Anterior cingulate cortex (tissue), 58 donors: ENCODE measurements at regions not wholly inside any gene's neighbourhood (a gene's known extent, or its start where the extent isn't known, plus 50 kb on each side); places are given as distances from the start of the nearest gene placed in this dataset.
"Not testable (repeated sequence)": the region's sequence is repeated elsewhere in the genome, so short reads cannot be mapped to it uniquely, and the experiment has no call there.

ENCODE experiments used
- DNase-seq, 58 donors: peaks; one replicate each; lab custom pipeline; 2025; lab: John Stamatoyannopoulos, UW

DNA sequence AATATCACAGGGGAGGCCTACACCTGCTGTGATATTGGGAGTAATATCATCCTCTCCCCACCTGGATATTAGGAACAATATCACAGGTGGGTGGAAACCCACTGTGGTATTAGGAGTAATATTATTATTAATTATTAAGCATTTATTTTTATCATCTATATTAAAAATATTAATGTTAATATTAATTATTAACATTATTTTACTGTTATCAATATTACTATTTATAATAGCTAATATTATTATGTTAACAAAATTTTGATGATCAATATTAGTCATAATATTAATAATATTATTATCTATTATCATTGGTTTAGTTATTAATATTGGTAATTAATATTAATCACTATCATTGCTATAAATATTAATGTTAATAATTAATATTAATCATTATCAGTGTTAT is 161.1 kb upstream of the API5 start:
- no peak for DNase-seq

DNA sequence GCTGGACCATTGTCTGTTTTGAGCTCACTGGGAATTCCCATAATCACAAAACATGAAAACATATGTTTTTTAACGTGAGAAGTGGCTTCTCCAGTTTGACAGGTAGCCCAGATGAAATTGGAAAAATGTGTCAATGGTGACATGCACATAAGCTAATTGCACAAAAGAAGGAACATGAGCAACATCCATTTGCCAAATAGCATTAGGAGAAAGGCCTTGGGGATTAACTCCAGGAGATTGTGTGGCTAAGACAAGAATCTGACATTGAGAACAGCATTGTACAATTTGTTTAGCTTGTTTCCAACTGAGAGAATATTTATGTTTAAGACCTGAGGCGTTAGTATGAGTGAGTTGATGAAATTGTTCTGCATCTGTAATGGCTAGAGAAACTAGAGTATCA is 147.0 kb upstream of the API5 start:
- DNase-seq, result no peak

DNA sequence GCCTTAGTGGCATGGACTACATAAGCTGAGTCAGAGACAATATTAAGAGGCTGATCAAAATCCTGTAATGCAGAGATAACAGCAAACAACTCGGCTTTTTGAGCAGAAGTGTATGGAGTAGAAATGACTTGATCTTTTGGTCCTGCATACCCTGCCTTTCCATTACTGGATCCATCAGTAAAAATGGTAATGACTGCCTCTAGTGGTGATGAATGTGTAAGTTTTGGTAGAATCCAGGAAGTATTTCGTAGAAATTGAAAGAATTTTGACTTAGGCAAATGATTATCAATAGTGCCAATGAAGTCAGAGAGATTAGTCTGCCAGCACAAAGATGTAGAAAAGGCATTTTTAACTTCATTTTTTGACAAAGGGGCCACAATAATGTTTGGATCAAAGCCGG is 146.4 kb upstream of the API5 start:
- not testable (repeated sequence) for DNase-seq

DNA sequence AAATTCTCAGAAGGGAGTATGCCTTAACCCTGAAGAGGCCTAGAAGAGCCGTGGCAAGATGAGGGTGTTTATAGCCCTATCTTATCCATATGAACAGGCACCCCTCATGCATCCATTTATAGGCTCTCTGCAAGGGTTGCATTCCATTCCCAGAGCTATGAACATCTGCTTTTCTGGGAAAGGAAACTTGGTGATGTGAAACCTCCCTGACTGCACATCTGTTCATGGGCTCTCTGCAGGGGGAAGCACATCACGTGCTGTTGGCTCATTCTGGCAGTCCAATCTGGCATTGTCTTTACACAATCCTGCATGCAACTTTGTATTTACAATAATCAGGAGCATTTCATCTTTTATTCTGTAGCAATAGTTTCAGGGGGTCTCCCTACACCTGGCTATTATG is 143.6 kb upstream of the API5 start:
- not testable (repeated sequence) for DNase-seq

DNA sequence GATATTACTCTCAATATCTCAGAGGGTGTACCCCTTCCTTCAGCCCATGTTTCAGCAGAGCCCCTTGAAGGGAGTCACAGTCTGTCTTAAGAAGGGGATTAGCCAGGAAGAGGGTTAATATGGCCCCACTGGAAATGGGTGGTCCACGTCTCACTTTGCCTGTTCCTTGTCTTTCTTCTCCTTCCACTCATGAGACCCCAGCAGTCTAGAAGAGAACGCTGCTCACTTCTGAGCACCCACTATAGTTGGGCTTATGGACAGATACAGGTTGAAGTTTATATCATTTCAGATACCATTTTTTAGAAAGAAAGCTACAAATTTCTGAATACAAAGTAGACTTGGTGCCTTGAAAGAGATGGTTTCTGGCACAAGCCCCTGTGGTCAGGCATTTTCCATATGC is 139.3 kb upstream of the API5 start:
- no peak for DNase-seq

DNA sequence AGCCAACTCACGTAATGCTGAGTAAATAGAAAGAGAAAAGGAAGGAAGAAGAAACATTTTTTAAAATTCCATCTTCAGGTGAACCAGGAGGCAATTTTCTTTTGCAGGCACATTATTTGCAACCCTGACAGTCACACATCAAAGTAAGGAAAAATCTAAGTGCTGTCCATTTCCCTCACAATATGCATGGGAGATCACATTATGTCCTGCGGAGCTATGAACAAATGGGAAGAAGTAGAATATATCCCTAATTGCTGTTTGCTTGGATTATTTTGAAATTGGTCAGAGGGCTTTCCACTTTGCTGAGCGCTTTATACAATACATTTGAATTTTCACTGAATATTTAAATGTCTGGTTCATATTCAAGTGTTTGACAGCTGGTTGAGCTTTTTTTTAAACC is 133.8 kb upstream of the API5 start:
- DNase-seq, result no peak

DNA sequence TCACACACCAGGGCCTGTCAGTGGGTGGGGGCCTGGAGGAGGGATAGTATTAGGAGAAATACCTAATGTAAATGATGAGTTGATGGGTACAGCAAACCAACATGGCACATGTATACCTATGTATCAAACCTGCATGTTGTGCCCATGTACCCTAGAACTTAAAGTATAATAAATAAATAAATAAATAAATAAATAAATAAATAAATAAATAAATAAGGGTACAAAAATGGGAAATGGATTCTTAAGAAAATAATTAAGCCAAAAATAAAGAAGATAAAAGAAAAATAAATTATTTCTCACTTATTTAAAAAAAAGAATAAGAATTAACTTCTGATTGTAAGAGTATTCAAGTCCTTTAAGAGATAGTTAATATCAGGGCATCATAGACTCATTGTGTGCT is 117.3 kb upstream of the API5 start:
- not testable (repeated sequence) for DNase-seq

DNA sequence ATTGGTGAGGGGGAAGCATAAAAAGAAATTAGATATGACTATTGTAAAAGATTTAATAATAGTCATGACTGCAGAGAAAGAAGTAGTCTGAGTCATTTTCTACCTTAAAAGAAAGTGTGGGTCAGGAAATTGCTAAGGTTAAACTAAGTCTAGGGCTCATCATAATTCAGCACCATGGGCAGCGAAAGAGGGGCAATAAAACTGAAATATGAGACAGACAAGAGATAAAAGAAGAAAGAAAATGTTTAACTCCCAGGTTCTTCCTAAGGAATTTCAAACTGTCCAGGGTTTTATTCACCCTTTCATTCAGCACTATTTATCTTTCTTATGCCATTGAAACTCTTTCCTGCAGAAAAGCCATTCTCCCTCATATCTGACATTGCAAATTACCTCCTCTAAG is 114.4 kb upstream of the API5 start:
- DNase-seq, result no peak

DNA sequence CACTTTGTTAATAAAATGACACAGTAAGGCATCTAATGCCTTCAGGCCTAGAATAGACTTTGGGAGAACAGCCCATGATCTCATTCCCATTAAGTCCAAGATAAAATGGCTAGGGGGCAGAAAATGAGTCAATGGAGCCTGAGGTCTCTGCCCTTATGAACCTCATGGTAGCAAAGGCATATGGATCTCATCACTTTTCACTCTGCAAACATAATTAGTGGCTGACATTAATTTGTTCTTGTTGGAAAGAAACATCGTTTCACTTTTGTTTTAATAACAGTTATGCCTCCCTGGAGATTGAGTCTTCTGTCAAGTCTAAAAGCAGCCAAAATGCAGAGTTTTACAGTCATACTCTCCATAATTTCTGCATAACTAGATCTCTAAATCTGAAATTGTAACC is 111.8 kb upstream of the API5 start:
- no peak for DNase-seq

DNA sequence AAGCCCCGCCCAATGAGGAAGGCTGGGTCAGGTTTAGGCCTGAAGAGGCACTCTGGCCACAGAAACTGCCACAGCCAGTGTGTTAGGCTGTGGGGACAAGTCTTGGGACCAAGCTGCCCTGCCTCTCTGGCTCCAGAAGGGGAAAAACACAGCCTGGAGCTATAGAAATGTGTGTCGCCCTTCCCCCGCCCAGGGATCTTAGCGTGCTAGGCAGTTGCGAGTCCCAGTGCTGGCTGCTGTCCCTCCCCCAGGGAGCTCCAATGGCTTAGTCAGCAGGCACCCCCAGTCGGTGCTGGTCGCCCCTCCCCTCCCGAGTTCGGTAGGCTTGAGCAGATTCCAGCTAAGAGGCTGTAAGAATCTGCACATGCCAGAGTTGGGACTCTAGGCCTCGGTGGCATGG is 99.5 kb upstream of the API5 start:
- no peak for DNase-seq

DNA sequence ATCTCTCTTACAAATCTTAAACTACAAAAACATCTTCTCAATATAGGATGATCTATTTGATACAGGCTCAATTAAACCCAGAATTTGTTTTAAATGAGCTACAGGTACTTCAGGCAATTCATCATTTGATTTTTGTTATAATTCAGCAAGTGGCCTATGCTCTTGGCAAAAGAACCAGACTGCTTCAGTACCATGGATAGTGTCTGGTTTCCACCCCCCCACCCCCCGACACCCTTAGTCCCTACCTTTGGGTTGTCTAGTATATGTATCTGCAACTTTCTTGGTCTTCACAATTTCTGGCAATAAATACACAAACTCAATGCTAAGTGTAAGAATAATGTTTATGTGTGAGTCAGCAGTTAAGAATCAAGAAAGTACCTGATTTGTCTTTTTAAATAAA is 97.3 kb upstream of the API5 start:
- no peak for DNase-seq

DNA sequence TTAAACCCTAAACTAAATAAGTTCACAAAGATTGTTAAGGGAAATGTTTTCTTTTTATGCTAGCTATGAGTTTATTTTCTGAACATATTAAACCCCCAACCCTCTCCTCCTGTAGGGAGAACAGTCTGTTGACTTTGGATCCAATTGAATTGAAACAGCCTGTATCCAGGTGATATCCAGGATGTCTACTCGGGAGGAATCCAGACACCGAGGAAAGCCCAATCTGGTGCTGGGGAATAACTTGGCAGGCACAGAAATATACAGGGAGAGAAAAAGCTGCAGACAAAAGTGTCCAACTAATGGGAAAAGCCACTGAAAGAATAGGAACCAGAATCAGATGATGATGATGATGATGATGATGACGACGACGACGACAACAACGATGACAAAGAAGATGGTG is 93.9 kb upstream of the API5 start:
- no peak for DNase-seq

DNA sequence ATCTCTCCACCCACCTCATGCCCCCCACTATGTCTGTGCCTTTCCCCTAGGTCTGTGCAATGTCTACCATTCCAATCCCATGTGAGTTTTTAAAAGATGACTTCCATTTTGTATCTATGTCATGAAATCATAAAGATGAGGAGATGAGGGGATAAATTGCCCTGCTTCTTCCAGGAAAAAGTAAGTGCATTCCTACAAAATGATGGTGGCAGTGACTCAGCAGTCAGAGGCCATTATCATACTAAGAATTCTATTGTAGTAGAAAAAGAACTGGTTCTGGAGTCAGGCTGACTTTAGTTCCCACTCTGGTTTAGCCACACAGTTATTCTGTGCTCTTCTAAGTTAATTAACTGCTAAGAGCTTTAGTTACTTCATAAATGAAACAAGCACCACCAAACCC is 89.6 kb upstream of the API5 start:
- DNase-seq, result no peak

DNA sequence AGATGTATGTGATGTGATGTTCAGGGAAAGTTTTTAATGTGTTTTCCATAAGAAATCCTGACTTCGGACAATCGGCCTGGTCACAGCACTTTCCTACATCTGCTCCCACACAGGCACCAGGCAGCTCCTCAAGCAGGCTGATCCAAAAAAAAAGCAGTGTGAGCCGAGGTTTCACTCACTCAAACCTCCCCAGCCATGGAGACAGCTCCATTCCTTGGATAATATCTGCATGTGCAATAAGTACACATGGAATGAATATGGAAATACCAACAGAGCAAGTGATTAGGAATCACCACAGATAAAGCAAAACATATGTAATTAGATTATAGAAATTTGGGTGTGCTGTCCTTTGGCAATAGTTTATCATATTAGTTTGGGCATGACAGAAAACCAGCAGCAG is 88.8 kb upstream of the API5 start:
- DNase-seq, result no peak

DNA sequence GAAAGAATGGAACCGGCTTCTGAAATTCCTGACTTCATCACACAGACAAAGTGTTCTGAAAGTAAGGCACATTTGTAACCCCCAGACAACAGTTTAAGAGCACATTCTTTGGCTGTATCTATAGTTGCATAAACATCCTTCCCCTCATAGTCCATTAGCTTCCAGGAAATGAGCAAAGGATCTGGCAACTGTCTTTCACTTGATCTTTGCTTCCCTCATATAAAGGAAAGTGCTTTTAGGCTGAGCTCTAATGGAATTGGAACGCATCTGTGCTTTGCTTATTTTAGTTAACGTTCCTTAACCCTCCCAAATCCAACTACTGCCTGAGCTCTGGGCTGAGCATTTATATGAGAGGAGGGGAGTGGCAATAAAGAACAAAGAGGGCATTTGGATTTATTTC is 76.9 kb upstream of the API5 start:
- DNase-seq, result no peak

DNA sequence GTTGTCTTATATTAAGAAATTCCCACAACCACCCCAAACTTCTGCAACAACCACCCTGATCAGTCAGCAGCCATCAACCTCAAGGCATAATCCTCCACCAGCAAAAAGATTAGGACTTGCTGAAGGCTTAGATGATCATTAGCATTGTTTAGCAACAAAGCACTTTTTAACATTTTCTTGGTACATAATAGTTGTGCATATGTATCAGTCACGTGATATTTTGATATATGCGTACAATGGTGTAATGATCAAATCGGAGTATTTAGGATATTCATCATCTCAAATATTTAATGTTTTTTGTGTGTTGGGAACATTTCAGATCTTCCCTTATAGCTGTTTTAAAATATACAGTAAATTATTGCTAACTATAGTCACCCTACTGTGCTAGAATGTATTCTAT is 73.5 kb upstream of the API5 start:
- DNase-seq, result no peak

DNA sequence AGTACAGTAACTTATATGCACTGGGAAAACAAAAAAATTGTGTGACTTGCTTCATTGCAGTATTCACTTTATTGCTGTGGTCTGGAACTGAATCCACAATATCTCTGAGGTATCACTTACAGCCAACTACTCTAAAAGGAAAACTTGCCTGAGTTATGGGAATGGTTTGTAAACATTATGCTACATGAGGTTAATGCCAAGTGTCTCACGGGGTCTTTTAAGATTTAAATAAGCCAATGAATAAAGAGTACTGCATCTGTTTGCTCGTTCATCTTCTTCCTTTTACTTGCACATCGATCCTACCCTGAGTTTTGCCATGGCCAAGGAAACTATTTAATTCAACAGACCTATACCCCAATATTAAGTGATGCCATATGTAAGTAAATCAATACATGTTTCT is 72.0 kb upstream of the API5 start:
- DNase-seq, result no peak

DNA sequence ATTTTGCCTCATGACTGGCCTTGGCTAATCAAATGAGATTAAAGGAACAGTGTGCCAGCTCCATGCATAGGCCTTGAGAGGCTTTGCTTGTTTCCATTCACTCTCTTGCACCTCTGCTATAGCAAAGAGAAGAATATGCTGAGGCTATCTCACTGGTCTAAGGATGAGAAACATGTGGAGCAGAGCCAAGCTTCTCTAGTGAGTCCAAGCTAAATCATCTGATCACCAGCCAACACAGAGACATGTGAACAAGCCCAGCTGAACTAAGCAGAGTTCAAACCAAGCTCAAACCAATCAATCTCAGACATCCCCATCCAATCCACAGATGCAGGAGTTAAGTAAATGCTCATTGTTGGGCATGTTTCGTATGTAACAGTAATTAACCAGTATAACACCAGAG is 69.4 kb upstream of the API5 start:
- no peak for DNase-seq

DNA sequence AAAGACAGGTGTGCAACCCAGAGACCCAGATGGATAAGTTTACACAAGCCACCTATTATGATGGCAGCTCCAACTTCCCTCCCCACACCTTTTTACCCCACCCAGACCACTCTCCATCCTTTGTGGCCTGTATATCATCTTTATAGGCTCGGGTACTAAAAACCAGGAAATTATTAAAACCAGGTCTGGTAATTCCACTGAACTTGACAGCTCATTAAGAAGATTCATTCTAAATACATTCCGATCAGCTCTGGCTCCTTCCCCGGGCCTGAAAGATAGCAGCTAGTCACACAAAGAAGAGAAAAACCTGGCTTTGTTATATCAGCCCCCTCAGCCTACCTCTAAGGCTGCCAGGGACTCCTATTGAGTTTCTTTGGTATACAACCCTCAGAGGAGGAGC is 67.9 kb upstream of the API5 start:
- DNase-seq, result no peak

DNA sequence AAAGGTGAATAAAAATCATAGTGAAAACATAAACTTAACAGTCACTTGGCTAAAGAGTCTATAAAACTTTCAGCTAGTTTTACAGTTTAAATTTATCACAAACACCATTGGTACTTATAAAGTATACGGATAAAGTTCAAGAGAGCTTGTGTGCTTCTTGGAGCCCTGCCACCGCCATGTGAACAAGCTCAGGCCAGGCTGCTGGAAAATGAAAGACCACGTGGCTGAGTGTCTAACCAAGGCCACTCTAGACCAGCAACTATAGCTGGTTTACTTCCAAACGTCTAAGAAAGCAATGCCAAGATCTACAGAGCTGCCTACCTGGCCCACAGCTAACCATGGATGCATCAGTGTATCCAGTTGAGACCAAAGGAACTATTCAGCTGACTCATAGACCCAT is 66.3 kb upstream of the API5 start:
- no peak for DNase-seq

DNA sequence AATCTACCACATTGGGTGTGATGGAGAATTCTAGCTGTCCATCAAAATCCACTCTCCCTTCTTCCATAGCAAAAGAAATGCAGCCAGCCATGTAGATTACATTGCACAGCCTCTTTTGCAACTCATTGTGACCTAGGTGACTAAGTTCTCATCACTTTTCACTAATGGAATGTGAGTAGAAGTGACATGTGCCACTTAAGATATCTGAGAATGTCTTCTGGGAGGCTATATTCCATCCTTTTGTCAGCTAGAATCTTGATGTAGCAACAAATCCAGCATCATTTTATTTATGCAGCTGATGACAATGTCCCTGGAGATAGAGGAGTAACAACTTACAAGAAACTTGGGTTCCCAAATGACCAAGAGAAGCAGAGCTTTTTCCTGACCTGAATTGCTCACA is 61.5 kb upstream of the API5 start:
- no peak for DNase-seq

DNA sequence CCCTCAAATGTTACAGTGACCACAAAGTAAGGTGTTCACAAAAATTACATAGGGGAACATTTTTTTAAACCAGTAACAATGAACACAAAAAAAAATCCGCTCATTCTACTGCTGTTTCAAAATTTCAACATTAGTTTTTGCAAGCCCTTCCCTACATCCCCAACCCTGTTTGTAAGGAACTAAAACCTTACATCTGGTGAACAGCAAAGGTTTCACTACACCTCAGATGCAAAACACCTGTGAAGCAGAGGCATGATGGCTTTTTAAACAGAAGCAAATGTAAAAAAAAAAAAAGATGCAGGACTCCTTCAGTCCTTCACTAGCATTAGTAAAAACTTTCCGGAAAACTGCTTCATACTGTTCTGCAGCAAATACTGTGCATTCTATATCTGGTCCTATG is 50.0 kb upstream of the API5 start:
- DNase-seq, result no peak
